AG10803 (cell line): ENCODE measurements at regions not wholly inside any gene's neighbourhood (a gene's known extent, or its start where the extent isn't known, plus 50 kb on each side); places are given as distances from the start of the nearest gene placed in this dataset.

ENCODE experiments used
- DNase-seq: peaks from one replicate; pipeline ENCODE4 v3.0.0; 2010; ENCODE audit warnings: low read depth
- H3K4me3 ChIP-seq: 2 replicates; pipeline ENCODE4 v1.5.1; 2011; ENCODE audit warnings: mild to moderate bottlenecking, low read length, control low read depth
- CTCF ChIP-seq: conservative IDR thresholded peaks from 2 replicates; pipeline ENCODE4 v1.5.1; 2011; ENCODE audit warnings: mild to moderate bottlenecking, low read length, control low read depth, inconsistent platforms

GRCh38 chr1:38603907-38604306 lies 255.7 kb downstream of the RRAGC start:
- no peak for DNase-seq
- no peak for TF ChIP-seq CTCF
- H3K4me3 ChIP-seq: no peak overlapping the region

GRCh38 chr1:38600905-38601304 lies 258.7 kb downstream of the RRAGC start:
- no peak for DNase-seq
- no peak for TF ChIP-seq CTCF
- H3K4me3 ChIP-seq: no peak overlapping the region

- TF ChIP-seq CTCF: no peak
- DNase-seq: no peak
- H3K4me3 ChIP-seq: no peak overlapping the region
Measured at GRCh38 chr1:38600286-38600685, 259.3 kb downstream of the RRAGC start.

GRCh38 chr1:38598118-38598517 lies 261.5 kb downstream of the RRAGC start:
- no peak for DNase-seq
- no peak for TF ChIP-seq CTCF

GRCh38 chr1:38589036-38589435 lies 270.5 kb downstream of the RRAGC start:
- no peak overlapping the region for H3K4me3 ChIP-seq
- DNase-seq: no peak
- TF ChIP-seq CTCF: no peak

More at GRCh38 chr1:38598118-38598517, 261.5 kb downstream of the RRAGC start:
- no peak overlapping the region for H3K4me3 ChIP-seq

GRCh38 chr1:38587766-38588165 lies 271.8 kb downstream of the RRAGC start:
- H3K4me3 ChIP-seq: no peak overlapping the region
- DNase-seq: no peak
- no peak for TF ChIP-seq CTCF

- DNase-seq: peak; percentile 9
- H3K4me3 ChIP-seq: no peak overlapping the region
- peak; percentile 73 for TF ChIP-seq CTCF
Measured at GRCh38 chr1:38586993-38587646, 272.5 kb downstream of the RRAGC start.
